ES-I3 (cell line): ENCODE measurements at regions not wholly inside any gene's neighbourhood (a gene's known extent, or its start where the extent isn't known, plus 50 kb on each side); places are given as distances from the start of the nearest gene placed in this dataset.

Source experiments
- H3K36me3 ChIP-seq: 2 replicates; pipeline ENCODE4 v1.6.1; 2013; ENCODE audit warnings: mild to moderate bottlenecking, low read length, control low read depth, moderate library complexity; ENCODE audit not compliant: insufficient read depth
- H3K4me1 ChIP-seq: 2 replicates; pipeline ENCODE4 v1.6.1; 2013; ENCODE audit warnings: mild to moderate bottlenecking, control low read depth, low read length; ENCODE audit not compliant: insufficient read depth
- H3K9ac ChIP-seq: 2 replicates; pipeline ENCODE4 v1.6.1; 2013; ENCODE audit warnings: low read depth, mild to moderate bottlenecking, low read length, moderate library complexity
- H3K9me3 ChIP-seq: 2 replicates; pipeline ENCODE4 v1.6.1; 2013; ENCODE audit warnings: mild to moderate bottlenecking, low read length, moderate library complexity; ENCODE audit not compliant: control insufficient read depth, insufficient read depth

DNA sequence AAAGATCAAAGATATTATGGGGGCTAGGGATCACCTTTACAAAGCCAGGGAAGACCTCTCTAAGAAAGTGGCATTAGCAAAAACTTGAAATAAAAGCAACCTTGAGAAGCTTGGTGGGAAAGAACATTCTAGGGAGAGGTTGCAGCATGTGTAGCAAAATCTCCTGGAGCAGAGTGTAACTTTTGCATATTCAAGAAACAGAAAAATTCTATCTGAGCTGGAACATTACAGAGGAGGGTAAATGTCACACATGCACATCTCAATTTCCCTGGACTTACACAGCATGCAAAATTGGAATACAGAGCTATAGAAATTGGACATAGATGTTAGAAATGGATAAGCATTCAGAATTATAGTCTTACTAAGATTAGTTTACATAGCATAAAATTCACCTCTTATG lies 510.0 kb downstream of the CETN3 start:
- Histone ChIP-seq H3K9ac (no peak overlapping the region), H3K9me3 (no peaks in the 10 kb centered on the region; the same call in 1 of the 2 replicates), H3K4me1 (no peaks in the 10 kb centered on the region), H3K36me3 (no peaks in the 10 kb centered on the region)

DNA sequence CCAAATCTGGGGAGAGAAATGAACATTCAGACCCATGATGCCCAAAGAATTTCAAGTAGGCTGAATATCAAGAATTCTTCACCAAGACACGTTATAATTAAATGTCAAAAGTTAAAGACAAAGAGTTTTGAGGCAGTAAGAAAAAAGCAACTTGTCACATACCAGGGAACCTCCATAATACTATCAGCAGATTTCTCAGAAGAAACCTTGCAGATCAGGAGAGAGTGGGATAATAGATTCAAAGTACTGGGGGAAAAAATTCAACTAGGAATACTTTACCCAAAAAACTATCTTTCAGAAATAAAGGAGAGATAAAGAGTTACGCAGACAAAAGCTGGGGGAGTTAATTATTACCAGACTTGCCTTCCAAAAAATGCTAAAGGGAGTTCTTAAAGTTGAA lies 516.0 kb downstream of the CETN3 start:
- H3K36me3 ChIP-seq: no peaks in the 10 kb centered on the region

DNA sequence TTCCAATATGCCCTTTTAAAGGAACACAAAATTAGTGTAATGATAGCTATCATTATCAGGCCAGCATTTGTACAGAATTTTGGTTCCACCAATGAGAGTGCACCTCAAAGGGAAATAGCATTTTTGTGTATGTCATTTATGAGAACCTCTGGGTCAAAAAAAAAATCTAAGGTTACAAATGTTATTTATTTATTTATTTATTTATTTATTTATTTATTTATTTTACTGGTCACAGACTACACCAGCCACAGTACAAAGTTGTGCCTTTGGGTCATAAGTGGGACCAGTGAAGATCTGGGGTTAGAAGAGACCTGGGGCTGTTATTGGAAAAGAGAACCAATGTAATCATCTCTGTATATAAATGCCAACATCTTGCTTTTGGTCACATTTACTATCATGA lies 523.9 kb downstream of the CETN3 start:
- H3K4me1 ChIP-seq: no peaks in the 10 kb centered on the region; the same call in 1 of the 2 replicates
- H3K36me3 ChIP-seq: no peaks in the 10 kb centered on the region
- H3K9ac ChIP-seq: no peak overlapping the region
- no peaks in the 10 kb centered on the region for H3K9me3 ChIP-seq

More for the DNA sequence above, 516.0 kb downstream of the CETN3 start:
- H3K9ac ChIP-seq: no peak overlapping the region
- H3K4me1 ChIP-seq: no peaks in the 10 kb centered on the region; the same call in 1 of the 2 replicates
- peaks cover 4% of the 10 kb centered on the region; the same call in 1 of the 2 replicates for H3K9me3 ChIP-seq

DNA sequence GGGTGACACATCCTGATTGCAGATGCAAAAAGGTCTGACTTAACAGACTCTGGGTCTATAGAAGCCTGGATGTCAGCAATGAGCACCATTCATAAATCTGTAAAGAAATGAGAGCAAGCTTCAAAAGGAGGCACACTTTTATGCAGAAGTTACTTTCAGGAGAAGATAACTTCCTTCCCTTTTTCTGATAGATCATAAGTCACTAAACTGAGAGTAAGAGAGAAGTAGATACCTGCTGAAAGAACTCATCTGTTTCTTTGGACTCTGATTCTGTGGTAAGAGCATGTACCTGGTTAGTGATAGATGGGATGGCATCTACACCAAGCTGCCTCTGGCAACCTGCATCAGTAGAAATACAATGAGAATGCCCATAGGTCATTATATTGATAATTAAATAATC lies 525.6 kb downstream of the CETN3 start:
- Histone ChIP-seq H3K36me3 (no peaks in the 10 kb centered on the region), H3K9ac (no peak overlapping the region), H3K4me1 (no peaks in the 10 kb centered on the region), H3K9me3 (no peaks in the 10 kb centered on the region)

DNA sequence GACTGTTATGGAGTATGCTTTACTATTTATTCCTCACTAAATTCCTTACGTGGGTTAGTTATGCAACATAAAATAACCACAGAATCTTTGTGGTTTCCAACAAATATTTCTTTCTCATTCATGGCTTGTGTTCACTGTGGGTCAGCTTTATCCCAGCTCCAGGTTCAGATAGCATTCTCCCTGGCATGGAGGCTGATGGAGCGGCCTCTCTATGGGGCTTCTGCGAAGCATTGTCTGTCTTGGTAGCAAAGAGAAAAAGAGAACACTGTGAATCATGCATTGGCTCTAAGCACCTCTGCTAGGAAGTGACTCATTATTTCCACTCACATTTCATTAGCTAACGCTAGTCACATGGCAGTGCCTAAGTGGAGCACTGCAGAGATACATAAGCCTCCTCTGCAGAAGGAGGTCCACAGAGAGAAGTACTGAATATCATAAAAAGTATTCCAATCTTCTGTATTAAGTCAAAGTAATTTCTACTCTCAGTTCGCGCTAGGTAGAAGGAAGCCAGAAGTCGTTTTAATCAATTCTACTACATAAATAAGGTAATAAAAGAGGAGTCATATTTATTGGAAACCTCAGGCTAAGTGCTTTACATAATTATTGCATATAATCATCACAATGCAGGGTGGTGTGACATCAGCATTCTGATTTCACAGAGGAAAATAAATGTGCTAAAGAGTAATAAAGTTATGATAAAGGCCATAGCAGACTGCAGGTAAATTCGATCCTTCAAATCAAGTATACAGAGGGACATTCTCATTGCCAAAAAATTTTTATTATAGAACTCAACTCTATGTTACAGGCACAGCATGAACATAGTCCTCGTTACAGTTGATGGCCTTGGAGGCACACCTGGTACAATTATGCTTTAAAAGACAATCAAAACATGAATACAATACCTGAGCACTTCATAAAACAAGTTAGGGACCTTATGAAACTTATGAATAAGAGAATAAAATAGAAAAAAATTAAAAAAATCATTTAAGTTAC lies 531.1 kb downstream of the CETN3 start:
- Histone ChIP-seq H3K9ac (no peak overlapping the region), H3K4me1 (peaks cover 10% of the 10 kb centered on the region; the same call in 1 of the 2 replicates), H3K9me3 (no peaks in the 10 kb centered on the region), H3K36me3 (no peaks in the 10 kb centered on the region)

DNA sequence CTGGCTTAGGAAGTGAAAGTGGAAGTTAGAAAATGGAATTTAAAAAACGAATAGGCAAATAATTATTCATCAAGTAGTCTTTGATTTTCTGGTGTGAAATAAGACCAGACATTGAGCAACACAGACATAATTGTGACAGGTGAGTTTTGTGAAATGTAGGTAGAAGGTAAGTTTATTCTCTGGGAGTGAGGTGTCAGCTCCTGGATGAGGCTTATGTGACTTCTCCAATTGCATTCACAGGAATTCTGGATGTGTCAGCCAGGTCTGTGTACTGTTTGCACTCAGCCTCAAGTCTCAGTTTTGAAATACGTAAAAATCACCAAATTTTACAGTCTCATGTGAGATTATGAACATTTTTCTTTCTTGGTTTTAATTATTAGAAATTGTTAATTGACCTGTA lies 537.6 kb downstream of the CETN3 start:
- 0 out of 2 replicates have a peak, but pooled peaks cover 6% of the 10 kb centered on the region for H3K4me1 ChIP-seq

DNA sequence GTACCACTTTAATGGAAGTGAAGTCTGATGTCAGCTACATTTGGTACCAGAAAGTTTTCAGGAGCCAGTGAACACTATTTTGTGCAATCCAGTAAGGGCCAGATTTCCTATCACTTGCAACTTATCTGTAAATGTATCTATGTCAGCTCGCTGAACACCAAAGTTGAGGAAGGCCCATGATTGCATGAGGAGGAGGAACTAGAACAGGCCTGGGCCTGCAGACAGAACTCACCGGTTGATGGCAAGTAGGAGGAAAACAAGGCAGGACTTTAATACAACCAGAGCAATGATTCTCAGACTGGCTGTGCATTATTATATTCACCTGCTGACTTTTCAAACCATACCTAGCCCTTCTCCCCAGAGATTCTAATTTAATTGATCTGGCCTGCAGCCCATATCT lies 540.2 kb downstream of the CETN3 start:
- Histone ChIP-seq H3K9ac (no peak overlapping the region), H3K4me1 (0 out of 2 replicates have a peak, but pooled peaks cover 6% of the 10 kb centered on the region), H3K9me3 (no peaks in the 10 kb centered on the region), H3K36me3 (no peaks in the 10 kb centered on the region)

More for the DNA sequence above, 537.6 kb downstream of the CETN3 start:
- no peak overlapping the region for H3K9ac ChIP-seq
- H3K9me3 ChIP-seq: no peaks in the 10 kb centered on the region
- no peaks in the 10 kb centered on the region for H3K36me3 ChIP-seq

DNA sequence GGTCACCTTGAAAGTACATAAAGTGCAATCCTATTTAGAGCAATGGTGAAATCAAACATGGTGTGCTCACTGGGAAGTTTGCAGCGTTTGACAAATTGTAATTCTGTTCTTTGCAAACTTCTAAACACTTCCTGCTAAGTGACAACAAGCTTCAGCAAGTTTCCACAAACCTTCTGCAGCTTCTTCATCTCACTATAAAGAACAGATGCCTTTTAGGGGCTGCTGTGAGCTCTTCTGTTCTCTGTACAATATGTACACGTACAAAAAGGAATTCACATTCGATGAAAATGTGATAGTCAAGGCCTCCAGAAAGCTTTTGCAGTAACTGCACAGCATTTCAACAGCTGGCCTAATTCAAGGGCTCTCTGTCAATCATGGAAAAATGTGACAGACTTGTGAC lies 543.1 kb downstream of the CETN3 start:
- Histone ChIP-seq H3K36me3 (no peaks in the 10 kb centered on the region), H3K4me1 (0 out of 2 replicates have a peak, but pooled peaks cover 6% of the 10 kb centered on the region), H3K9me3 (no peaks in the 10 kb centered on the region), H3K9ac (no peak overlapping the region)

DNA sequence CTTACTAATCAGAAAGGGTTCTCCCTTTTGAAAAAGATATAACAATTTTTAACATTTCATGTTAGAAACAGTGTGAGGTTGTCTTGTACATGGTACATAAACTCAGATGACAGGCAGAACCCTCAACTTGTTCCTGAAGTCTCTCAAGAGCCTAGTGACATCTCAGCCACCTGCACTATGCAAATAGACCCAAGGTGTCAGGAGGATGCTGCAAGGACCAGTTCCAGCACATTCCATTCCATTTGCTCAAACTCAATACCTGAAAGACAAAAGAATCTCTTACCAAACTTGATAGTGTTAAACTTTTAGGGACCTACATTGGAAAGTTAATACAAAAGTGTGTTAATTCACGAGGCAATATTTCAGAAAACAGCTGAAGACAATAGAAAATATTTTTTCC lies 544.6 kb downstream of the CETN3 start:
- H3K9ac ChIP-seq: no peak overlapping the region
- H3K9me3 ChIP-seq: no peaks in the 10 kb centered on the region
- H3K36me3 ChIP-seq: no peaks in the 10 kb centered on the region
- H3K4me1 ChIP-seq: no peaks in the 10 kb centered on the region

DNA sequence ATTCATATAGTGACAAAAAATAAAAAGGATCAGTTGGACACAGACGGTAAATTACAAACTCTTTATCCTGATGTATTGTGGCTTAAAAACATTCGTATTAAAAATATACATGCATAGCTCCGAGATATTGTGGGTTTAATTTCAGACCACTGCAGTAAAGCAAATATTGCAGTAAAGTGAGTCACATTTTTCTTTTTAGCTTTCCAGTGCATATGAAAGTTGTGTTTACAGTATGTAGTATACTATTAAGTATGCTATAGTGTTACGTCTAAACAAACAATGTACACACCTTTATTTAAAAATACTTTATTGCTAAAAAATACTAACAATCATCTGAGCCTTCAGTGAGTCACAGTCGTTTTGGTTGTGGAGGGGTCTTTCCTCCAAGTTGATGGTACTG lies 551.8 kb downstream of the CETN3 start:
- H3K9ac ChIP-seq: no peak overlapping the region
- H3K36me3 ChIP-seq: no peaks in the 10 kb centered on the region
- H3K9me3 ChIP-seq: no peaks in the 10 kb centered on the region
- H3K4me1 ChIP-seq: peaks cover 6% of the 10 kb centered on the region; the same call in 1 of the 2 replicates

DNA sequence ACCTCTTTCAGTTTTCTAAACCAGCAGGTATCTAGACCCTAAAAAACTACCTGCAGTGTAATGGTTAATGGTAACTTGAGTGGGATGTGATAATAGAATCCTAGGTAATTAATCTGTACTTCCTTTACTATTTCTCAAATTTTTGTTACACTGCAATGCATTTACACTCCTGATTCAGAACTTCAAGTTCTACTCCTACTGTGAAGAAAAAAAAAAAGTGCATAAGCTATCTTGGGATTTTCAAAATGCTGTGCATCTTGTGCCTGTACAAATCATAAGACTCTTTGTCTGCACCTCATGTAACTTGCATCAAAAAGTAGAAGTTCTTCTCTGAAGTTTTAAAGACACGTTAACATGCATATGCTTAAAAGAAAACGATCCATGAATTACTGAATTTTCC lies 554.1 kb downstream of the CETN3 start:
- Histone ChIP-seq H3K36me3 (no peaks in the 10 kb centered on the region), H3K9ac (no peak overlapping the region), H3K9me3 (no peaks in the 10 kb centered on the region), H3K4me1 (peaks cover 6% of the 10 kb centered on the region; the same call in 1 of the 2 replicates)

DNA sequence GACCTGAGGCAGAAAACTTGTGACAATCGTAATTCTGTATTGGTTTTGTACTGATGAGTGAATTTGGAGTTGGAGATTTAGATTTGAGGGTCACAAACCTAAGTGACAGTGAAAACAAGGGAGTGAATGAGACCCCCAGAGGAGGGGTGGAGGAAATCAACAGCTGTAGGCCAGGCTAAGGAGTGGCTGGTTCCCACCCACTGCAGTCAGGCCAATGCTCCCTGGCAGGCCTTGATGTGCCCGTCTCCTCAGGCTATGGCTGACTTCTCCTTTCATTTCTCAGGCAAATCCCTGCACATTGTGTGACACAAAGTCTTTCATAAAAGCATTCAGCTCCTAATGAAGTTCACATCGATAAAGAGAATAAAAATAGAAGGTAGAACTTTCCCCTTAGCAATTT lies 557.6 kb downstream of the CETN3 start:
- no peaks in the 10 kb centered on the region for H3K36me3 ChIP-seq
- no peaks in the 10 kb centered on the region for H3K9me3 ChIP-seq
- no peak overlapping the region for H3K9ac ChIP-seq
- peaks cover 6% of the 10 kb centered on the region; the same call in 1 of the 2 replicates for H3K4me1 ChIP-seq

DNA sequence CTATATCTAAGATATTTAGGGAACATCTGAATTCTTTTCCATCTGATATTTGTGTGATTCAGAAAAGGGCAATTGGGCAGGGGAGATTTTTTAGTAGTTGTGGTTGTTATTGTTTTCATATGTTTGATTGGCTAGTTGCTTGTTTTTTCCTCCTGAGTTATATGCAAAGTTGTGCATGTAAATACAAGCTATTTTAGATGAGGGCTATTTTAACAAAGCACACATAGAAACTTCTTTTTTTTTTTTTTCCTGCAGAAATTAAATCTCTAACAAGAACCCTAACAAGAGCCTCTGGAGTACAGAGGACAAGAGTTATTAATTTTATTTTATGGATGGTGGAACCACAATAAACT lies 559.1 kb downstream of the CETN3 start:
- Histone ChIP-seq H3K9ac (no peak overlapping the region), H3K9me3 (no peaks in the 10 kb centered on the region), H3K36me3 (no peaks in the 10 kb centered on the region), H3K4me1 (peaks cover 13% of the 10 kb centered on the region; the same call in 1 of the 2 replicates)

DNA sequence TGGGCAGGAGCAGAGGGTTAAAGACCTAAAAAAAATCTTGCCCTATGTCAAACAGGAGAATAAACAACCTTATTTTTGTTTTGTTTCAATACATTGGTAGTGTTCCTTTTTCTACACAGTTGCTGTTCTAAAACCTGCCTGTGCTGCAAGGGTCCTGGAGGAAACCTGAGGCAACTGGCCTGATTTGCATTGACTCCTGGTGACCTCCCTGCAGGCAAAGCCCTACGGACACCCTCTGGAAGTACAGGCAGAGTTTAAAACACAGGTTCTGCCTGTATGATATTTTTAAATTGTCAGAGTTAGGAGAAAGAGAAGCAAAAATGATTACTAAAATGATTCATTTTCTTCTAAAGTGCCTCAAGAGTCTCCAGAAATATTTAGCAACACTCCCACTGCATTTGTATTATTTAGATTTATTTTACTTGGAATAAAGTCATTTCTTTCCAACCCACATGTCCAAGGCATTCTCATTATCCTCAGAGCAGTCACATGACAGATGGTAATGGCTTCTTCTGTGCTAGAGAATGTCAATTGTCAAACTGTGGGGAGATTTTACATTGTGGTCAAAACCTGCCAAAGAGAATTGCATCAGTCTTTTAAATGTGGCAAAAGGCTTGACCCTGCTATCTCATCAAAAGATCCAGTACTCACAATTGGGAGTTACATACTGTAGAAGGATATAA lies 559.6 kb downstream of the CETN3 start:
- H3K9me3 ChIP-seq: no peaks in the 10 kb centered on the region
- no peaks in the 10 kb centered on the region for H3K36me3 ChIP-seq
- peaks cover 15% of the 10 kb centered on the region; the same call in 1 of the 2 replicates for H3K4me1 ChIP-seq
- H3K9ac ChIP-seq: no peak overlapping the region
